ENCODE measurements at regions not wholly inside any gene's neighbourhood (a gene's known extent, or its start where the extent isn't known, plus 50 kb on each side); places are given as distances from the start of the nearest gene placed in this dataset.

DNA sequence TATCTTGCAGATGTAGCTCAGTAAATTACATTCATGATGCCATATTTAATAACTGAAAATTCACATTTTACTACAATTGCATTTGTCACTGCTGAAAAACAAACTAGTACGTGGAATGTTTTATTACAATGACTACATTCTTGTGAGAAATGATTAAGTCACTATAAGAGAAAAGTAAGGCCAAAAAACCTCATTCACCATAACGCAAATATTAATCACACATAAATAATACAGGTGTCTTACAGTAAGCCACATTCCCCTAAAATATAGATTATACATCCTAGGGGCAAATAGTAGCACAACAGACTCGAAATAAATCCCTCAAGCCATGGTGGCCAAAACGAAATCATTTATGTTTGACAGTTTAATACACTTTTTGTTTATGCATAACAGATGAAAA lies 460.6 kb downstream of the NR4A2 start:
- Histone ChIP-seq H3K9me3 (ENCODE audit: control insufficient read depth, insufficient read depth, low read length) (peaks cover 5% of the 10 kb centered on the region), H3K4me1 (ENCODE audit: control insufficient read depth, insufficient read depth, low read length) (no peaks in the 10 kb centered on the region), H3K4me3 (ENCODE audit: low read length) (no peak overlapping the region), H3K27ac (ENCODE audit: low read length) (no peak overlapping the region), H3K27me3 (ENCODE audit: control insufficient read depth, insufficient read depth, low read length) (no peaks in the 10 kb centered on the region), H3K36me3 (ENCODE audit: control insufficient read depth, insufficient read depth, low read length) (no peaks in the 10 kb centered on the region)
- Mint-ChIP-seq H3K4me1 (no peaks in the 10 kb centered on the region), H3K27ac (no peak overlapping the region), H3K4me3 (no peak overlapping the region), H3K9me3 (peaks cover 14 to 17% of the 10 kb centered on the region in 2 donors), H3K36me3 (no peaks in the 10 kb centered on the region), H3K27me3 (ENCODE audit: low read depth in 2 of 2) (no peaks in the 10 kb centered on the region)
- ATAC-seq (no peak), DNase-seq (no peak)
- TF ChIP-seq, protein P1, sequence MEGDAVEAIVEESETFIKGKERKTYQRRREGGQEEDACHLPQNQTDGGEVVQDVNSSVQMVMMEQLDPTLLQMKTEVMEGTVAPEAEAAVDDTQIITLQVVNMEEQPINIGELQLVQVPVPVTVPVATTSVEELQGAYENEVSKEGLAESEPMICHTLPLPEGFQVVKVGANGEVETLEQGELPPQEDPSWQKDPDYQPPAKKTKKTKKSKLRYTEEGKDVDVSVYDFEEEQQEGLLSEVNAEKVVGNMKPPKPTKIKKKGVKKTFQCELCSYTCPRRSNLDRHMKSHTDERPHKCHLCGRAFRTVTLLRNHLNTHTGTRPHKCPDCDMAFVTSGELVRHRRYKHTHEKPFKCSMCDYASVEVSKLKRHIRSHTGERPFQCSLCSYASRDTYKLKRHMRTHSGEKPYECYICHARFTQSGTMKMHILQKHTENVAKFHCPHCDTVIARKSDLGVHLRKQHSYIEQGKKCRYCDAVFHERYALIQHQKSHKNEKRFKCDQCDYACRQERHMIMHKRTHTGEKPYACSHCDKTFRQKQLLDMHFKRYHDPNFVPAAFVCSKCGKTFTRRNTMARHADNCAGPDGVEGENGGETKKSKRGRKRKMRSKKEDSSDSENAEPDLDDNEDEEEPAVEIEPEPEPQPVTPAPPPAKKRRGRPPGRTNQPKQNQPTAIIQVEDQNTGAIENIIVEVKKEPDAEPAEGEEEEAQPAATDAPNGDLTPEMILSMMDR (IDR thresholded peaks at IDR 0.05) = no peak
- 100% methylated on average over 1 of the region's 4 CpGs for WGBS (ENCODE audit: insufficient coverage)
- intact Hi-C loops (cut with micrococcal nuclease) = no loop called here

DNA sequence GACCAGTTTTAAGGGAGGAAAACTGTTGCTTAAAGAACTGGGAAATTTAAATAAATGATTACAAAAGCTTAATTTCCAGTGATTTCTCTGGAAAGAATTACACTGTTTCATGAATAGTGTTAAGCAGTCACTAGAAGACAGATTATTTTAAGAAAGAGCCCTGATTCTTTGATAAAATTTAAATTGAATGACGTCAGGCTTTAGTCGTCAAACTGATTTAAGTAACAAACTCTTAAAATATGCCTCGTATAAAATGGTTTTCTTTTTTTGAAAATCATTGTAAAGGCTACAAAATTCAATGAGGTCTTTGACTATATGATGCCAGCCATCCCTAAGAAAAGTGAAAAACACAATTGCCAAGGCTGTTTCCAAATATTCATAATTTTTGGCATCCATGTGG lies 465.0 kb downstream of the NR4A2 start:
- H3K9me3 ChIP-seq (ENCODE audit: control insufficient read depth, insufficient read depth, low read length) = no peaks in the 10 kb centered on the region
- H3K4me3 ChIP-seq (ENCODE audit: low read length) = no peak overlapping the region
- ATAC-seq (no peak), DNase-seq (no peak)
- intact Hi-C loops (cut with micrococcal nuclease) = no loop called here
- H3K36me3 ChIP-seq (ENCODE audit: control insufficient read depth, insufficient read depth, low read length) = no peaks in the 10 kb centered on the region
- no peak overlapping the region for H3K27ac ChIP-seq (ENCODE audit: low read length)
- H3K9me3 Mint-ChIP-seq = peaks cover 0 to 5% of the 10 kb centered on the region in 2 donors
- TF ChIP-seq, protein P1 (IDR thresholded peaks at IDR 0.05) = no peak
- H3K4me1 ChIP-seq (ENCODE audit: control insufficient read depth, insufficient read depth, low read length) = no peaks in the 10 kb centered on the region
- H3K27me3 ChIP-seq (ENCODE audit: control insufficient read depth, insufficient read depth, low read length) = no peaks in the 10 kb centered on the region
- 84% methylated on average over 3 of the region's 3 CpGs for WGBS (ENCODE audit: insufficient coverage)
- H3K36me3 Mint-ChIP-seq = no peaks in the 10 kb centered on the region
- no peak overlapping the region for H3K4me3 Mint-ChIP-seq
- H3K27ac Mint-ChIP-seq = no peak overlapping the region
- no peaks in the 10 kb centered on the region for H3K4me1 Mint-ChIP-seq
- no peaks in the 10 kb centered on the region for H3K27me3 Mint-ChIP-seq (ENCODE audit: low read depth in 2 of 2)

DNA sequence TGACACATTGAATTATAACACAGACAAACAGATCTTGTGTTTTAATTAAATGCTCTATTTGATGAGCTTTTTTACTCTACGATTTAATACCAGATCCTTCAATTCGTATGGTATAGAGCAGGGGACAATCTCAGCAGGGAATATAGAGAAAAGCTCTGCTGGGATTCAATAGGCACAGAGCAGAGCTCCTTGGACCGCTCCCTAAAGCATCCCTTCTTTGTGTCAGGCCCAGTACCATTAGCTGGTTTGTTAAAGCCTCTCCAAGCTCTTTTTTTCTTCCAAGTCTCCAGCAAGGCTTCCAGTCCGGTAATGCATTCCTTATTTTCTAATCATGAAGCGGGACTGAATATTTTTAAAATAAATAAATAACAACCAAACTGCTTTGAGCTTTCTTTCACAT lies 466.0 kb downstream of the NR4A2 start:
- DNase-seq (no peak), ATAC-seq (no peak)
- Mint-ChIP-seq H3K4me3 (no peak overlapping the region), H3K4me1 (no peaks in the 10 kb centered on the region), H3K36me3 (no peaks in the 10 kb centered on the region), H3K9me3 (peaks cover 0 to 5% of the 10 kb centered on the region in 2 donors), H3K27me3 (ENCODE audit: low read depth in 2 of 2) (no peaks in the 10 kb centered on the region), H3K27ac (no peak overlapping the region)
- Histone ChIP-seq H3K9me3 (ENCODE audit: control insufficient read depth, insufficient read depth, low read length) (no peaks in the 10 kb centered on the region), H3K27me3 (ENCODE audit: control insufficient read depth, insufficient read depth, low read length) (no peaks in the 10 kb centered on the region), H3K36me3 (ENCODE audit: control insufficient read depth, insufficient read depth, low read length) (no peaks in the 10 kb centered on the region), H3K27ac (ENCODE audit: low read length) (no peak overlapping the region), H3K4me1 (ENCODE audit: control insufficient read depth, insufficient read depth, low read length) (no peaks in the 10 kb centered on the region), H3K4me3 (ENCODE audit: low read length) (no peak overlapping the region)
- 90% methylated on average over 5 of the region's 5 CpGs for WGBS (ENCODE audit: insufficient coverage)
- TF ChIP-seq, protein P1 (IDR thresholded peaks at IDR 0.05) = no peak
- intact Hi-C loops (cut with micrococcal nuclease) = no loop called here

DNA sequence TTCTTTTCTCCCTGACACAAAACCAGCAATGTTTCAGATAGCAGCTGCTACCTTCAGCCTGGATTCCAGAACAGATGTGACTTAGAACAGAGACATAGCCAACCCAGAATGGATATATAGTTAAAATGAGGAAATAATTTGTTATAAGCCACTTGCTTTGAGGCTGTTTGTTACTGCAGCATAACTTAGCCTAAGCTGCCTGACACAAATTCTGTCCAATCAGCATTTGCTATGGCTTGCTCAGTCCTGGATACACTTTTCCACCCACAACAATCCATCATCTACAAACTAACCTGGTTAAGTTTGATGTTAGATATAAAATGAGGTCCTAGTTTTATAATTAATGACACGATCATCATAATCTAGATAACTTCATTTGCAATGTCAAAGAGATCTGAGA lies 480.4 kb downstream of the NR4A2 start:
- Histone ChIP-seq H3K36me3 (ENCODE audit: control insufficient read depth, insufficient read depth, low read length) (no peaks in the 10 kb centered on the region), H3K4me1 (ENCODE audit: control insufficient read depth, insufficient read depth, low read length) (no peaks in the 10 kb centered on the region), H3K4me3 (ENCODE audit: low read length) (no peak overlapping the region), H3K9me3 (ENCODE audit: control insufficient read depth, insufficient read depth, low read length) (no peaks in the 10 kb centered on the region), H3K27ac (ENCODE audit: low read length) (no peak overlapping the region), H3K27me3 (ENCODE audit: control insufficient read depth, insufficient read depth, low read length) (no peaks in the 10 kb centered on the region)
- TF ChIP-seq, protein P1 (IDR thresholded peaks at IDR 0.05) = no peak
- no CpG with 5 or more reads among the region's 1 CpG for WGBS (ENCODE audit: insufficient coverage)
- H3K27ac Mint-ChIP-seq = no peak overlapping the region
- DNase-seq (no peak), ATAC-seq (no peak)
- H3K36me3 Mint-ChIP-seq = no peaks in the 10 kb centered on the region
- H3K4me1 Mint-ChIP-seq = no peaks in the 10 kb centered on the region
- no peaks in the 10 kb centered on the region for H3K27me3 Mint-ChIP-seq (ENCODE audit: low read depth in 2 of 2)
- peaks cover 11 to 23% of the 10 kb centered on the region in 2 donors for H3K9me3 Mint-ChIP-seq
- H3K4me3 Mint-ChIP-seq = no peak overlapping the region
- intact Hi-C loops (cut with micrococcal nuclease) = no loop called here

All from natural killer cell (primary cell).